SK-N-SH (cell line): ENCODE measurements at regions not wholly inside any gene's neighbourhood (a gene's known extent, or its start where the extent isn't known, plus 50 kb on each side); places are given as distances from the start of the nearest gene placed in this dataset.

Experiments used
- CTCF ChIA-PET: fragments of 300-600, 350-600 bp; formaldehyde crosslinking; extraction: SDS; loops from one replicate; lab custom pipeline; 2021; lab: Yijun Ruan, JAX
- POLR2A ChIA-PET: fragments of 350-600 bp; sonication (Branson Sonifier 250); formaldehyde crosslinking; extraction: SDS; loops from one replicate; lab custom pipeline; 2020; ENCODE audit warnings: antibody characterized with exemption, inconsistent platforms; lab: Yijun Ruan, JAX
- DNase-seq: peaks from one replicate; pipeline ENCODE4 v3.0.0; 2012
- H2AFZ ChIP-seq: fragments of 200-600 bp; sonication (generic); 2 replicates; pipeline ENCODE4 v1.8.1; 2016; ENCODE audit warnings: antibody characterized with exemption, mild to moderate bottlenecking, low read depth
- H3F3A ChIP-seq: fragments of 200-600 bp; sonication (generic); replicated peaks from 2 replicates; pipeline ENCODE3; 2016; ENCODE audit warnings: antibody characterized with exemption, mild to moderate bottlenecking; ENCODE audit not compliant: insufficient read depth
- H3K27ac ChIP-seq, 2 experiments: fragments of 200-500 bp in 1 of 2; fragments of 200-600 bp in 1 of 2; sonication (Bioruptor generic) in 1 of 2; sonication (generic), shearing (Covaris generic) in 1 of 2; 2 replicates each; pipeline versions ENCODE4 v1.5.1 to v1.6.1; 2014 to 2016; ENCODE audit warnings: low read depth in 2 of 2, inconsistent platforms in 1 of 2, low read length in 1 of 2, mild to moderate bottlenecking in 1 of 2, mixed read lengths in 1 of 2
- H3K27me3 ChIP-seq: fragments of 200-600 bp; sonication (generic), shearing (Covaris generic); 2 replicates; pipeline ENCODE4 v1.6.1; 2016; ENCODE audit warnings: mixed run types; ENCODE audit not compliant: insufficient read depth
- H3K36me3 ChIP-seq, 2 experiments: fragments of 200-500 bp in 1 of 2; fragments of 200-600 bp in 1 of 2; sonication (Bioruptor generic) in 1 of 2; sonication (generic) in 1 of 2; replicated peaks in 1 of 2; 2 replicates each; pipeline versions ENCODE3 to v1.5.1; 2014 to 2016; ENCODE audit warnings: low read length in 1 of 2, mild to moderate bottlenecking in 1 of 2; ENCODE audit not compliant: insufficient read depth in 2 of 2, control insufficient read depth in 1 of 2
- H3K4me1 ChIP-seq, 2 experiments: fragments of 200-500 bp in 1 of 2; fragments of 200-600 bp in 1 of 2; sonication (Bioruptor generic) in 1 of 2; sonication (generic), shearing (Covaris generic) in 1 of 2; 2 replicates each; pipeline versions ENCODE4 v1.5.1 to v1.6.1; 2014 to 2016; ENCODE audit warnings: low read depth in 1 of 2, low read length in 1 of 2, mixed run types in 1 of 2; ENCODE audit not compliant: insufficient read depth in 2 of 2, control insufficient read depth in 1 of 2
- H3K4me2 ChIP-seq: fragments of 200-600 bp; sonication (generic), shearing (Covaris generic); 2 replicates; pipeline ENCODE4 v1.6.1; 2017; ENCODE audit warnings: mixed run types
- H3K4me3 ChIP-seq, 2 experiments: fragments of 200-500 bp in 1 of 2; fragments of 200-600 bp in 1 of 2; sonication (Bioruptor generic) in 1 of 2; sonication (generic), shearing (Covaris generic) in 1 of 2; 2 replicates each; pipeline versions ENCODE4 v1.5.1 to v1.8.1; 2014 to 2016; ENCODE audit warnings: low read depth in 2 of 2, inconsistent platforms in 1 of 2, low read length in 1 of 2, mild to moderate bottlenecking in 1 of 2, mixed read lengths in 1 of 2, moderate library complexity in 1 of 2
- H3K79me2 ChIP-seq: fragments of 200-600 bp; sonication (generic); 2 replicates; pipeline ENCODE4 v1.8.1; 2017; ENCODE audit warnings: mild to moderate bottlenecking; ENCODE audit not compliant: insufficient read depth
- H3K9ac ChIP-seq: fragments of 200-600 bp; sonication (generic); 2 replicates; pipeline ENCODE4 v1.6.1; 2017; ENCODE audit warnings: mixed run types
- H3K9me2 ChIP-seq: fragments of 200-600 bp; sonication (generic); 2 replicates; pipeline ENCODE4 v1.6.1; 2017; ENCODE audit warnings: mixed run types
- H3K9me3 ChIP-seq: fragments of 200-600 bp; sonication (generic); 2 replicates; pipeline ENCODE4 v1.6.1; 2017; ENCODE audit warnings: mixed run types, mild to moderate bottlenecking, moderate library complexity
- H4K20me1 ChIP-seq: fragments of 200-600 bp; sonication (generic); 2 replicates; pipeline ENCODE4 v1.6.1; 2017; ENCODE audit warnings: mild to moderate bottlenecking, mixed run types; ENCODE audit not compliant: insufficient read depth
- CHD2 ChIP-seq: fragments of 150-350 bp; IDR thresholded peaks from 2 replicates; pipeline ENCODE4 v1.6.1; 2018; ENCODE audit warnings: low read length; ENCODE audit not compliant: partially characterized antibody
- EP300 ChIP-seq, 2 experiments: IDR thresholded peaks; 2 replicates each; pipeline versions ENCODE4 v1.4.0 to v1.6.1; 2012; ENCODE audit warnings: borderline replicate concordance in 1 of 2, low read depth in 1 of 2, low read length in 1 of 2
- FOSL2 ChIP-seq: IDR thresholded peaks from 2 replicates; pipeline ENCODE4 v1.4.0; 2012; ENCODE audit warnings: low read depth, mild to moderate bottlenecking, moderate library complexity, borderline replicate concordance
- FOXM1 ChIP-seq: IDR thresholded peaks from 2 replicates; pipeline ENCODE4 v1.4.0; 2012; ENCODE audit warnings: low read depth, mild to moderate bottlenecking
- GABPA ChIP-seq: IDR thresholded peaks from 2 replicates; pipeline ENCODE4 v1.4.0; 2012; ENCODE audit warnings: low read depth, mild to moderate bottlenecking
- GATA2 ChIP-seq: sonication (generic); formaldehyde crosslinking; IDR thresholded peaks from 2 replicates; pipeline ENCODE4 v1.5.0; 2020; ENCODE audit warnings: mild to moderate bottlenecking, missing genetic modification reagents
- IRF3 ChIP-seq: fragments of 150-350 bp; IDR thresholded peaks from 2 replicates; pipeline ENCODE4 v1.6.1; 2016; ENCODE audit warnings: mild to moderate bottlenecking, low read depth, low read length
- RAD21 ChIP-seq: IDR thresholded peaks from 2 replicates; pipeline ENCODE4 v1.6.1; 2012; ENCODE audit warnings: mild to moderate bottlenecking, low read length
- RFX5 ChIP-seq: IDR thresholded peaks from 2 replicates; pipeline ENCODE4 v1.6.1; 2012; ENCODE audit warnings: mild to moderate bottlenecking, improper control_type of control experiment, low read length
- TAF1 ChIP-seq: IDR thresholded peaks from 2 replicates; pipeline ENCODE4 v1.6.1; 2012; ENCODE audit warnings: low read depth, mild to moderate bottlenecking, low read length, moderate library complexity, borderline replicate concordance
- WGBS: methylation state at CpG from one replicate; pipeline ENCODE4 v1.1.6; 2017; ENCODE audit warnings: low lambda C conversion rate; 5-methylcytosine and 5-hydroxymethylcytosine counted together
- TF ChIP-seq, protein P1 (sequence below): IDR thresholded peaks from 2 replicates; pipeline ENCODE4 v1.4.0; 2012; ENCODE audit warnings: low read depth, borderline replicate concordance
- TF ChIP-seq, protein P2 (sequence below): fragments of 200-600 bp; sonication (generic); IDR thresholded peaks from 2 replicates; pipeline ENCODE4 v1.6.1; 2017; ENCODE audit warnings: antibody characterized with exemption, mild to moderate bottlenecking, moderate library complexity
- TF ChIP-seq, protein P3 (sequence below): fragments of 150-350 bp; IDR thresholded peaks from 2 replicates; pipeline ENCODE4 v1.6.1; 2017; ENCODE audit warnings: antibody characterized with exemption, low read length, low read depth, borderline replicate concordance
- TF ChIP-seq, protein P4 (sequence below): IDR thresholded peaks from 2 replicates; pipeline ENCODE4; 2012
- TF ChIP-seq, protein P5 (sequence below): IDR thresholded peaks from 2 replicates; pipeline ENCODE4 v1.4.0; 2012; ENCODE audit warnings: low read depth

DNA sequence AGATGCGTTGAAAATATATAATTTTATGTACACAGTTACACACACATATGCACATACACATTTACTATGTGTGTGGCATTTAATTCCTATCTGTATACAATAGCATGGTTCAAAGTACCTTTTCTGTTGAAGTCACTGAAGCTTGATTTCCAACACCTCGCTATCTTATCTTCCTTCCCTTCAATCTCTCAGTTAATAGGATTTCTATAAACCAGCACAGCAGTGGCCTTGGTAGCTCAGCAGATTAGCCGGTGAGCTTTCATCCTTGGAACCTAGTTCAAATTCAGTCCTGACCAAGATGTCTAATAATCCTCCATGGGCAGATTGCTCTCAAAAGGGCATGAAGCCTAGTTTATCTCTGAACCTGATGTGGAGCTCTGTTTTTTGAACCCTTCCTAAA lies 2389.5 kb downstream of the MAT2B start:
- no peak overlapping the region for H3K4me3 ChIP-seq
- no peaks in the 10 kb centered on the region for H3K36me3 ChIP-seq
- no peaks in the 10 kb centered on the region for H3K79me2 ChIP-seq
- H3K9me2 ChIP-seq = no peaks in the 10 kb centered on the region
- no peak overlapping the region for H3K27ac ChIP-seq
- ChIA-PET CTCF (no interaction called here), POLR2A (no interaction called here)
- no peak overlapping the region for H3K9ac ChIP-seq
- TF ChIP-seq, protein P1, sequence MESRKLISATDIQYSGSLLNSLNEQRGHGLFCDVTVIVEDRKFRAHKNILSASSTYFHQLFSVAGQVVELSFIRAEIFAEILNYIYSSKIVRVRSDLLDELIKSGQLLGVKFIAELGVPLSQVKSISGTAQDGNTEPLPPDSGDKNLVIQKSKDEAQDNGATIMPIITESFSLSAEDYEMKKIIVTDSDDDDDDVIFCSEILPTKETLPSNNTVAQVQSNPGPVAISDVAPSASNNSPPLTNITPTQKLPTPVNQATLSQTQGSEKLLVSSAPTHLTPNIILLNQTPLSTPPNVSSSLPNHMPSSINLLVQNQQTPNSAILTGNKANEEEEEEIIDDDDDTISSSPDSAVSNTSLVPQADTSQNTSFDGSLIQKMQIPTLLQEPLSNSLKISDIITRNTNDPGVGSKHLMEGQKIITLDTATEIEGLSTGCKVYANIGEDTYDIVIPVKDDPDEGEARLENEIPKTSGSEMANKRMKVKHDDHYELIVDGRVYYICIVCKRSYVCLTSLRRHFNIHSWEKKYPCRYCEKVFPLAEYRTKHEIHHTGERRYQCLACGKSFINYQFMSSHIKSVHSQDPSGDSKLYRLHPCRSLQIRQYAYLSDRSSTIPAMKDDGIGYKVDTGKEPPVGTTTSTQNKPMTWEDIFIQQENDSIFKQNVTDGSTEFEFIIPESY = no peak
- no peak for TF ChIP-seq CHD2
- H3K4me1 ChIP-seq = no peaks in the 10 kb centered on the region
- no peak overlapping the region for H3K4me2 ChIP-seq
- 42% methylated on average over 3 of the region's 3 CpGs for WGBS
- no peaks in the 10 kb centered on the region for H3F3A ChIP-seq
- no peak for DNase-seq
- no peaks in the 10 kb centered on the region for H3K27me3 ChIP-seq
- H4K20me1 ChIP-seq = no peaks in the 10 kb centered on the region
- no peaks in the 10 kb centered on the region for H3K9me3 ChIP-seq
- H2AFZ ChIP-seq = no peak overlapping the region

DNA sequence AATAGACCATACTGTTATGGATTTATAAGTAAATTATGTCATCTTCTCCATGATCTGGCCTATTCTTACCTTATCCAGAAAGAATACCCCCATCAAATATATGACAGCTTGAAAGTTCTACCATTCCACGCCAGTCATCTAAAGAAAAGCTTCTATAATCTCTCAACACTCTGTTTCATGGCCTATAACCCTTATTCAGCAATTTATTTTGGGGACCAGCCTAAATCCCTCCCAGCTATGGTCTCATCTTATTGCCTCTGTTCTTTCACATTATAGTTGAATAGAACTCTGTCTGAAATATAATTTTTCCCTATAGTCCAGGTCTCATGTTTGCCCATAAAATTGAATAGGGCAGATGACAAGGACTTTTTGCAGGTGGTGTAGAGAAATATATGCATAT lies 2387.6 kb upstream of the WWC1 start:
- WGBS = 6% methylated on average over 1 of the region's 1 CpG
- DNase-seq = no peak
- ChIA-PET POLR2A (no interaction called here), CTCF (no interaction called here)
- H3K4me1 ChIP-seq = no peaks in the 10 kb centered on the region
- no peaks in the 10 kb centered on the region for H3F3A ChIP-seq
- no peaks in the 10 kb centered on the region for H3K79me2 ChIP-seq
- H3K4me3 ChIP-seq = no peak overlapping the region
- no peaks in the 10 kb centered on the region for H3K9me3 ChIP-seq
- H3K9ac ChIP-seq = no peak overlapping the region
- H3K27me3 ChIP-seq = no peaks in the 10 kb centered on the region
- H3K9me2 ChIP-seq = no peaks in the 10 kb centered on the region
- H3K36me3 ChIP-seq = no peaks in the 10 kb centered on the region
- H3K4me2 ChIP-seq = no peak overlapping the region
- H2AFZ ChIP-seq = no peak overlapping the region
- H4K20me1 ChIP-seq = no peaks in the 10 kb centered on the region
- H3K27ac ChIP-seq = no peak overlapping the region
- TF ChIP-seq GABPA = no peak
- TF ChIP-seq TAF1 = no peak
- TF ChIP-seq, protein P2, sequence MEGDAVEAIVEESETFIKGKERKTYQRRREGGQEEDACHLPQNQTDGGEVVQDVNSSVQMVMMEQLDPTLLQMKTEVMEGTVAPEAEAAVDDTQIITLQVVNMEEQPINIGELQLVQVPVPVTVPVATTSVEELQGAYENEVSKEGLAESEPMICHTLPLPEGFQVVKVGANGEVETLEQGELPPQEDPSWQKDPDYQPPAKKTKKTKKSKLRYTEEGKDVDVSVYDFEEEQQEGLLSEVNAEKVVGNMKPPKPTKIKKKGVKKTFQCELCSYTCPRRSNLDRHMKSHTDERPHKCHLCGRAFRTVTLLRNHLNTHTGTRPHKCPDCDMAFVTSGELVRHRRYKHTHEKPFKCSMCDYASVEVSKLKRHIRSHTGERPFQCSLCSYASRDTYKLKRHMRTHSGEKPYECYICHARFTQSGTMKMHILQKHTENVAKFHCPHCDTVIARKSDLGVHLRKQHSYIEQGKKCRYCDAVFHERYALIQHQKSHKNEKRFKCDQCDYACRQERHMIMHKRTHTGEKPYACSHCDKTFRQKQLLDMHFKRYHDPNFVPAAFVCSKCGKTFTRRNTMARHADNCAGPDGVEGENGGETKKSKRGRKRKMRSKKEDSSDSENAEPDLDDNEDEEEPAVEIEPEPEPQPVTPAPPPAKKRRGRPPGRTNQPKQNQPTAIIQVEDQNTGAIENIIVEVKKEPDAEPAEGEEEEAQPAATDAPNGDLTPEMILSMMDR = no peak
- TF ChIP-seq, protein P3, sequence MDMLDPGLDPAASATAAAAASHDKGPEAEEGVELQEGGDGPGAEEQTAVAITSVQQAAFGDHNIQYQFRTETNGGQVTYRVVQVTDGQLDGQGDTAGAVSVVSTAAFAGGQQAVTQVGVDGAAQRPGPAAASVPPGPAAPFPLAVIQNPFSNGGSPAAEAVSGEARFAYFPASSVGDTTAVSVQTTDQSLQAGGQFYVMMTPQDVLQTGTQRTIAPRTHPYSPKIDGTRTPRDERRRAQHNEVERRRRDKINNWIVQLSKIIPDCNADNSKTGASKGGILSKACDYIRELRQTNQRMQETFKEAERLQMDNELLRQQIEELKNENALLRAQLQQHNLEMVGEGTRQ = no peak
- TF ChIP-seq FOSL2 = no peak
- TF ChIP-seq IRF3 = no peak
- no peak for TF ChIP-seq EP300 (IDR thresholded peaks at IDR 0.05; ENCODE audit: borderline replicate concordance in 1 of 2, low read depth in 1 of 2, low read length in 1 of 2)
- TF ChIP-seq, protein P4, sequence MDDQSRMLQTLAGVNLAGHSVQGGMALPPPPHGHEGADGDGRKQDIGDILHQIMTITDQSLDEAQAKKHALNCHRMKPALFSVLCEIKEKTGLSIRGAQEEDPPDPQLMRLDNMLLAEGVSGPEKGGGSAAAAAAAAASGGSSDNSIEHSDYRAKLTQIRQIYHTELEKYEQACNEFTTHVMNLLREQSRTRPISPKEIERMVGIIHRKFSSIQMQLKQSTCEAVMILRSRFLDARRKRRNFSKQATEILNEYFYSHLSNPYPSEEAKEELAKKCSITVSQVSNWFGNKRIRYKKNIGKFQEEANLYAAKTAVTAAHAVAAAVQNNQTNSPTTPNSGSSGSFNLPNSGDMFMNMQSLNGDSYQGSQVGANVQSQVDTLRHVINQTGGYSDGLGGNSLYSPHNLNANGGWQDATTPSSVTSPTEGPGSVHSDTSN = no peak
- TF ChIP-seq CHD2 = no peak
- TF ChIP-seq, protein P5, sequence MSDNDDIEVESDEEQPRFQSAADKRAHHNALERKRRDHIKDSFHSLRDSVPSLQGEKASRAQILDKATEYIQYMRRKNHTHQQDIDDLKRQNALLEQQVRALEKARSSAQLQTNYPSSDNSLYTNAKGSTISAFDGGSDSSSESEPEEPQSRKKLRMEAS = no peak
- no peak for TF ChIP-seq FOXM1
- no peak for TF ChIP-seq GATA2 (CRISPR knock-in tag)
- TF ChIP-seq RFX5 = no peak
- TF ChIP-seq RAD21 = no peak
- TF ChIP-seq, protein P1 = no peak
- TF ChIP-seq, all 33 proteins: peak for 0
